ENCODE measurements at regions not wholly inside any gene's neighbourhood (a gene's known extent, or its start where the extent isn't known, plus 50 kb on each side); places are given as distances from the start of the nearest gene placed in this dataset.

- H3K27me3 ChIP-seq (ENCODE audit: insufficient read depth, low read length, poor library complexity, severe bottlenecking) = no peaks in the 10 kb centered on the region
- no peaks in the 10 kb centered on the region for H3F3A ChIP-seq (ENCODE audit: low read depth)
- H3K36me3 ChIP-seq (ENCODE audit: insufficient read depth, low read length) = no peaks in the 10 kb centered on the region
- H4K20me1 ChIP-seq (ENCODE audit: insufficient read depth, low read length, poor library complexity, severe bottlenecking) = no peaks in the 10 kb centered on the region
- no peaks in the 10 kb centered on the region for H3K4me1 ChIP-seq (ENCODE audit: insufficient read depth, low read length, poor library complexity, severe bottlenecking)
- H3K9ac ChIP-seq (ENCODE audit: low read depth, low read length, poor library complexity, severe bottlenecking) = no peak overlapping the region
- H3K4me3 ChIP-seq (ENCODE audit: low read length, poor library complexity, severe bottlenecking) = no peak overlapping the region
- TF ChIP-seq CTCF (conservative IDR thresholded peaks at IDR 0.05; ENCODE audit: low read length) = no peak
- TF ChIP-seq EZH2phosphoT487 (IDR thresholded peaks at IDR 0.05; ENCODE audit: borderline replicate concordance) = no peak
- H3K9me2 ChIP-seq (replicated peaks; ENCODE audit: low read depth, low read length) = no peaks in the 10 kb centered on the region
- no peaks in the 10 kb centered on the region for H3K79me2 ChIP-seq (ENCODE audit: insufficient read depth, low read length)
- H2AFZ ChIP-seq (ENCODE audit: low read length) = no peak overlapping the region
- H3K4me2 ChIP-seq (ENCODE audit: low read depth, low read length, poor library complexity, severe bottlenecking) = no peak overlapping the region
- H3K9me3 ChIP-seq (ENCODE audit: insufficient read depth, low read depth, low read length) = peaks cover 40% of the 10 kb centered on the region
Observed at GRCh38 chr7:16144361-16144760, 277.0 kb downstream of the CRPPA start.

DNA sequence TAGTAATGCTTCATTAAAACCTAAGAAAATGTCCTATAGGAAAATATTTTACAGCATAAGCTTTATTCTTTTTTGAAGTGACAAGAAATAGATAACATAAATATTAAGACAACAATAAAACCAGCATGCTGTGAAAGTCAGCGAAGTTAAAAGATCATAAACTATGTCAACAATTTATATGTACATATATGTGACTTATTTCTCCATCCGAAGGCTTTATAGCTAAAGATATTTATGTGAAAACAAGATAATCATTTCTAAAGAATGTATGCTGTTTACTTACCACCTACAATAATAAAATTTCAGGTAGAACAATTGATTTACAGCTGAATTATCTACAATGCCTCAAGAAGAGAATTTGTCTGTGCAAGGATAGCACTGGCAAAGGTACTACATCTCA lies 283.4 kb downstream of the CRPPA start:
- H3K9me2 ChIP-seq (replicated peaks; ENCODE audit: low read depth, low read length) = no peaks in the 10 kb centered on the region
- H3K4me2 ChIP-seq (ENCODE audit: low read depth, low read length, poor library complexity, severe bottlenecking) = no peak overlapping the region
- H3K27me3 ChIP-seq (ENCODE audit: insufficient read depth, low read length, poor library complexity, severe bottlenecking) = no peaks in the 10 kb centered on the region
- peaks cover 22% of the 10 kb centered on the region for H3K4me1 ChIP-seq (ENCODE audit: insufficient read depth, low read length, poor library complexity, severe bottlenecking)
- no peak overlapping the region for H3K9ac ChIP-seq (ENCODE audit: low read depth, low read length, poor library complexity, severe bottlenecking)
- H3K79me2 ChIP-seq (ENCODE audit: insufficient read depth, low read length) = no peaks in the 10 kb centered on the region
- no peak for TF ChIP-seq CTCF (conservative IDR thresholded peaks at IDR 0.05; ENCODE audit: low read length)
- no peak for TF ChIP-seq EZH2phosphoT487 (IDR thresholded peaks at IDR 0.05; ENCODE audit: borderline replicate concordance)
- no peaks in the 10 kb centered on the region for H3K36me3 ChIP-seq (ENCODE audit: insufficient read depth, low read length)
- no peak overlapping the region for H3K4me3 ChIP-seq (ENCODE audit: low read length, poor library complexity, severe bottlenecking)
- H4K20me1 ChIP-seq (ENCODE audit: insufficient read depth, low read length, poor library complexity, severe bottlenecking) = no peaks in the 10 kb centered on the region
- no peaks in the 10 kb centered on the region for H3K9me3 ChIP-seq (ENCODE audit: insufficient read depth, low read depth, low read length)
- H2AFZ ChIP-seq (ENCODE audit: low read length) = no peak overlapping the region
- no peaks in the 10 kb centered on the region for H3F3A ChIP-seq (ENCODE audit: low read depth)

DNA sequence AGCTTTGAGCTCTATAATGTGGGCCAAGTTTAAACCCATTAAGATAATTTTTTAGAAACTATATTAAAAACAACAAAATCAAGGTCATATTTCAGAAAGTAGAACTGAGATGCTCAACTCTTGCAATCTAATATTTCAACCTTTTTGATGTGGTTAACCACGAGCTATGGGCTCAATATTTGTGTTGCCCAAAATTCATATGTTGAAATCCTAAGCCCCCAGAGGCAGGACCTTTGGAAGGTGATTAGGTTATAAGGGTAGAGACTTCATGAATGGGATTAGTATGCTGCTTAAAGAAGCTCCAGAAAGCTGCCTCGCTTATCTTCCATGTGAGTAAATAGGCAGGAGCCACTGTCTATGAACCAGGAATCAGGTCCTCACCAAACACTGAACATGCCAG lies 284.4 kb downstream of the CRPPA start:
- Histone ChIP-seq H3K79me2 (ENCODE audit: insufficient read depth, low read length) (no peaks in the 10 kb centered on the region), H3F3A (ENCODE audit: low read depth) (no peaks in the 10 kb centered on the region), H2AFZ (ENCODE audit: low read length) (no peak overlapping the region), H3K4me2 (ENCODE audit: low read depth, low read length, poor library complexity, severe bottlenecking) (no peak overlapping the region), H4K20me1 (ENCODE audit: insufficient read depth, low read length, poor library complexity, severe bottlenecking) (no peaks in the 10 kb centered on the region), H3K9ac (ENCODE audit: low read depth, low read length, poor library complexity, severe bottlenecking) (no peak overlapping the region), H3K27me3 (ENCODE audit: insufficient read depth, low read length, poor library complexity, severe bottlenecking) (no peaks in the 10 kb centered on the region), H3K4me1 (ENCODE audit: insufficient read depth, low read length, poor library complexity, severe bottlenecking) (peaks cover 22% of the 10 kb centered on the region), H3K36me3 (ENCODE audit: insufficient read depth, low read length) (no peaks in the 10 kb centered on the region), H3K9me2 (replicated peaks; ENCODE audit: low read depth, low read length) (no peaks in the 10 kb centered on the region), H3K9me3 (ENCODE audit: insufficient read depth, low read depth, low read length) (no peaks in the 10 kb centered on the region), H3K4me3 (ENCODE audit: low read length, poor library complexity, severe bottlenecking) (no peak overlapping the region)
- no peak for TF ChIP-seq EZH2phosphoT487 (IDR thresholded peaks at IDR 0.05; ENCODE audit: borderline replicate concordance)
- TF ChIP-seq CTCF (conservative IDR thresholded peaks at IDR 0.05; ENCODE audit: low read length) = no peak
